A673 (cell line): ENCODE measurements at regions not wholly inside any gene's neighbourhood (a gene's known extent, or its start where the extent isn't known, plus 50 kb on each side); places are given as distances from the start of the nearest gene placed in this dataset.

Experiments
- EZH2 ChIP-seq: fragments of 200-600 bp; sonication (generic); IDR thresholded peaks from 2 replicates; pipeline ENCODE4 v1.6.1; 2017; ENCODE audit warnings: borderline replicate concordance, low read depth, mild to moderate bottlenecking, mixed read lengths, antibody characterized with exemption, low read length; ENCODE audit not compliant: poor library complexity, severe bottlenecking
- TF ChIP-seq, protein P1 (sequence below): fragments of 300-800, 200-600 bp; sonication (generic); conservative IDR thresholded peaks from 2 replicates; pipeline ENCODE4 v1.5.1; 2017; ENCODE audit warnings: low read depth, mild to moderate bottlenecking, antibody characterized with exemption, low read length, moderate library complexity, mixed read lengths

DNA sequence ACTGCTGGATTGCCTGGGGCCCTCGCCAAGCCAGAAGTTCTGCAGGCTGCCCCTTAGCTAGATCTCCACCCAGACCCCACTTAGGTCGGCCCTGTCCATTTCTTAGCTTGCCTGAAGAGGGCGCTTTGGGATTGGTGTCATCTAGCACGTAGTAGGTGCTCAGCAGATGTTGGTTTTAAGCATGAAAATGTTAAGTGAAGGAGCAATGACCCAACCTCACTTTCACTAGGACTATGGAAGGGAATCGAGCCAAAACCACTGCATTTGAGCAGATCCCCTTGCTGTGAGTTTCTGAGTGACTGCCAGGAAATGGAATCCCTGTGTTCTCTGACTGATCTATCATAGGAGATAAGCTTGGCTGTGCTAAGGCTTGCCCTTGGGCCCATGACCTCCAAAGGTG lies 131.7 kb upstream of the EEPD1 start:
- TF ChIP-seq, protein P1, sequence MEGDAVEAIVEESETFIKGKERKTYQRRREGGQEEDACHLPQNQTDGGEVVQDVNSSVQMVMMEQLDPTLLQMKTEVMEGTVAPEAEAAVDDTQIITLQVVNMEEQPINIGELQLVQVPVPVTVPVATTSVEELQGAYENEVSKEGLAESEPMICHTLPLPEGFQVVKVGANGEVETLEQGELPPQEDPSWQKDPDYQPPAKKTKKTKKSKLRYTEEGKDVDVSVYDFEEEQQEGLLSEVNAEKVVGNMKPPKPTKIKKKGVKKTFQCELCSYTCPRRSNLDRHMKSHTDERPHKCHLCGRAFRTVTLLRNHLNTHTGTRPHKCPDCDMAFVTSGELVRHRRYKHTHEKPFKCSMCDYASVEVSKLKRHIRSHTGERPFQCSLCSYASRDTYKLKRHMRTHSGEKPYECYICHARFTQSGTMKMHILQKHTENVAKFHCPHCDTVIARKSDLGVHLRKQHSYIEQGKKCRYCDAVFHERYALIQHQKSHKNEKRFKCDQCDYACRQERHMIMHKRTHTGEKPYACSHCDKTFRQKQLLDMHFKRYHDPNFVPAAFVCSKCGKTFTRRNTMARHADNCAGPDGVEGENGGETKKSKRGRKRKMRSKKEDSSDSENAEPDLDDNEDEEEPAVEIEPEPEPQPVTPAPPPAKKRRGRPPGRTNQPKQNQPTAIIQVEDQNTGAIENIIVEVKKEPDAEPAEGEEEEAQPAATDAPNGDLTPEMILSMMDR: peak; percentile 60
- TF ChIP-seq EZH2: no peak
